OCI-LY1 (cell line): ENCODE measurements at regions not wholly inside any gene's neighbourhood (a gene's known extent, or its start where the extent isn't known, plus 50 kb on each side); places are given as distances from the start of the nearest gene placed in this dataset.
A peak's percentile ranks its signal among the peaks of the same experiment; 100 is the strongest.

Source experiments
- EZH2 ChIP-seq: fragments of 200-600 bp; sonication (generic), shearing (Covaris generic); IDR thresholded peaks from 2 replicates; pipeline ENCODE4 v1.8.0; 2017; ENCODE audit warnings: borderline replicate concordance, mixed run types, mild to moderate bottlenecking, antibody characterized with exemption, low read length, moderate library complexity, mixed read lengths
- TF ChIP-seq, protein P1 (sequence below): fragments of 200-600 bp; sonication (generic), shearing (Covaris generic); IDR thresholded peaks from 2 replicates; pipeline ENCODE4 v1.5.1; 2017; ENCODE audit warnings: mild to moderate bottlenecking, antibody characterized with exemption, low read length, moderate library complexity, mixed read lengths

DNA sequence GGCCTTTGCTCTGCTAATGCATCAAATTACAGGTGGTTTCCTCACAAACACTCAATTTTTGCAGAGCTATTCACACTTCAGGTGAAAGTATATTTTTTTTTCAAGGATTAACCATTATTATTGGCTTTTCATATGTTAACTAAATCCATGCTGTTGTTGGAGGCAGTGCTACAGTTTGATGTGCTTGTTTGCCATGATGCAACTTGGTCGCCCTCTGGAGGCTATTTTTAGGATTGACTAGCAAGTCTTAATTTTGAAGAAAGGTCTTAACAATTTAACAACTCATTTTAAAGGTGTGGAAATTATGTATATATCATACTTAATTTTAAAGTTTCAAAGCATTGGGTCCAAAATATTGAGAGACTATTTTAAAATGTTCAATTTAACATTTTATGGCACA lies 168.8 kb upstream of the FAM47A start:
- no peak for TF ChIP-seq EZH2
- TF ChIP-seq, protein P1, sequence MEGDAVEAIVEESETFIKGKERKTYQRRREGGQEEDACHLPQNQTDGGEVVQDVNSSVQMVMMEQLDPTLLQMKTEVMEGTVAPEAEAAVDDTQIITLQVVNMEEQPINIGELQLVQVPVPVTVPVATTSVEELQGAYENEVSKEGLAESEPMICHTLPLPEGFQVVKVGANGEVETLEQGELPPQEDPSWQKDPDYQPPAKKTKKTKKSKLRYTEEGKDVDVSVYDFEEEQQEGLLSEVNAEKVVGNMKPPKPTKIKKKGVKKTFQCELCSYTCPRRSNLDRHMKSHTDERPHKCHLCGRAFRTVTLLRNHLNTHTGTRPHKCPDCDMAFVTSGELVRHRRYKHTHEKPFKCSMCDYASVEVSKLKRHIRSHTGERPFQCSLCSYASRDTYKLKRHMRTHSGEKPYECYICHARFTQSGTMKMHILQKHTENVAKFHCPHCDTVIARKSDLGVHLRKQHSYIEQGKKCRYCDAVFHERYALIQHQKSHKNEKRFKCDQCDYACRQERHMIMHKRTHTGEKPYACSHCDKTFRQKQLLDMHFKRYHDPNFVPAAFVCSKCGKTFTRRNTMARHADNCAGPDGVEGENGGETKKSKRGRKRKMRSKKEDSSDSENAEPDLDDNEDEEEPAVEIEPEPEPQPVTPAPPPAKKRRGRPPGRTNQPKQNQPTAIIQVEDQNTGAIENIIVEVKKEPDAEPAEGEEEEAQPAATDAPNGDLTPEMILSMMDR, result peak; percentile 61
